Spleen (tissue), 11 donors: ENCODE measurements at regions not wholly inside any gene's neighbourhood (a gene's known extent, or its start where the extent isn't known, plus 50 kb on each side); places are given as distances from the start of the nearest gene placed in this dataset.

ENCODE experiments used
- DNase-seq: peaks from one replicate; pipeline ENCODE4 v3.0.0-alpha.2; 2020
- H3K27ac ChIP-seq, 8 donors: fragments of 200-600 bp; sonication (generic) in 7 of 8; 1 replicate in 4 of 8; 2 replicates in 4 of 8; pipeline versions ENCODE4 v1.5.0 to v1.8.0; 2016 to 2021; ENCODE audit warnings: inconsistent platforms in 4 of 8, mild to moderate bottlenecking in 4 of 8, moderate library complexity in 1 of 8
- H3K27me3 ChIP-seq, 7 donors: fragments of 200-600 bp; sonication (generic) in 6 of 7; replicated peaks in 1 of 7; 1 replicate in 4 of 7; 2 replicates in 3 of 7; pipeline versions ENCODE4 v1.5.0 to v1.8.0; 2016 to 2021; ENCODE audit warnings: inconsistent platforms in 3 of 7, mild to moderate bottlenecking in 1 of 7
- H3K36me3 ChIP-seq, 6 donors: fragments of 200-600 bp; sonication (generic) in 5 of 6; 1 replicate in 4 of 6; 2 replicates in 2 of 6; pipeline versions ENCODE4 v1.5.0 to v1.8.0; 2016 to 2021; ENCODE audit warnings: inconsistent platforms in 2 of 6
- H3K4me1 ChIP-seq, 6 donors: fragments of 200-600 bp; sonication (generic) in 5 of 6; 1 replicate in 3 of 6; 2 replicates in 3 of 6; pipeline versions ENCODE4 v1.5.0 to v1.8.0; 2016 to 2021; ENCODE audit warnings: inconsistent platforms in 3 of 6
- H3K4me3 ChIP-seq, 8 donors: fragments of 200-600 bp; sonication (generic) in 7 of 8; 1 replicate in 4 of 8; 2 replicates in 4 of 8; pipeline versions ENCODE4 v1.5.0 to v1.8.0; 2016 to 2021; ENCODE audit warnings: inconsistent platforms in 4 of 8, mild to moderate bottlenecking in 4 of 8, moderate library complexity in 2 of 8
- H3K9me3 ChIP-seq, 8 donors: fragments of 200-600 bp; sonication (generic) in 7 of 8; 1 replicate in 4 of 8; 2 replicates in 4 of 8; pipeline versions ENCODE4 v1.5.0 to v1.8.0; 2016 to 2021; ENCODE audit warnings: inconsistent platforms in 4 of 8
- POLR2A ChIP-seq, 3 donors: fragments of 450-650 bp; IDR thresholded peaks; one replicate each; pipeline ENCODE4 v1.5.1; 2017; ENCODE audit warnings: antibody characterized with exemption in 3 of 3, mild to moderate bottlenecking in 1 of 3
- POLR2AphosphoS5 ChIP-seq, 3 donors: sonication (generic); formaldehyde crosslinking; IDR thresholded peaks; one replicate each; pipeline ENCODE4 v1.5.1; 2017; ENCODE audit warnings: antibody characterized with exemption in 3 of 3
- WGBS, 5 donors: extraction: QIAGEN DNeasy Blood & Tissue Kit in 3 of 5; methylation state at CpG; one replicate each; pipeline versions ENCODE4 v1.1.5 to v1.1.7; 2013 to 2018; 5-methylcytosine and 5-hydroxymethylcytosine counted together
- intact Hi-C: fragments of 100-400 bp; cut with DNase I; formaldehyde crosslinking; loops from one replicate; pipeline ENCODE4 v1.15.0; 2023; ENCODE audit warnings: low total_unique reads
- TF ChIP-seq, protein P1 (sequence below), 11 experiments: fragments of 200-600 bp in 7 of 11; fragments of 450-650 bp in 4 of 11; sonication (generic) in 4 of 11; IDR thresholded peaks in 8 of 11; conservative IDR thresholded peaks in 3 of 11; 1 replicate in 7 of 11; 2 replicates in 4 of 11; pipeline versions ENCODE4 v1.4.0 to v1.8.0; 2016 to 2021; ENCODE audit warnings: antibody characterized with exemption in 11 of 11, inconsistent platforms in 4 of 11, mild to moderate bottlenecking in 1 of 11
- donor health status: healthy with polysubstance abuse.
- donor health status: DM: no; HTN: no; CAD: no; lungs with moderate emphysema.
- donor health status: DM: no; HTN: no; CAD: no.
- donor health status: Bipolar disorder and iron deficiency.
- donor health status: healthy.
- donor health status: DM: no; HTN: no; CAD: no.
- donor health status: DM: yes; HTN: yes; CAD: no.

DNA sequence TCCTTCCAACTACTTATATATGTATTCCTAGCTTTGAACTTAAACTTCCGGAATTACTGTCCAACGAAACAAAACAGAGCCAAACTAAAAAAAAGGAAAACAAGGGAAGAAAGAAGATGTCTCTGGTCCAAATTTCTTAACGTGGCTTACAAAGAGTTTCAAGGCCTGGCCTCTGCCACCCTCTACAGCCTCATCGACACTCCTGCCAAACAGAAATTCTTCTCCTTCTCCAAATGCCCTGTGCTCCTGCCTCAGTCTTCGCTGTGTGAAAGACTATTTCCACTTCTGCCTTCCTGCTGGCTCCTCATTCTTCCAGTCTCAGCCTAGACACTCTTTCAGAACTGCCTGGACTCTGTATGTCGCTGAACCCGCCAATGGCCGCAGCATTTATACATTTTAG lies 249.2 kb downstream of the TXNL1 start:
- Histone ChIP-seq H3K4me1 (no peaks in the 10 kb centered on the region), H3K4me3 (no peak overlapping the region), H3K27me3 (no peaks in the 10 kb centered on the region), H3K9me3 (no peaks in the 10 kb centered on the region), H3K27ac (no peak overlapping the region), H3K36me3 (no peaks in the 10 kb centered on the region)
- no peak for DNase-seq
- intact Hi-C loops: no loop called here
- TF ChIP-seq POLR2AphosphoS5 (IDR thresholded peaks at IDR 0.05): no peak
- no peak for TF ChIP-seq POLR2A (IDR thresholded peaks at IDR 0.05)
- TF ChIP-seq, protein P1, sequence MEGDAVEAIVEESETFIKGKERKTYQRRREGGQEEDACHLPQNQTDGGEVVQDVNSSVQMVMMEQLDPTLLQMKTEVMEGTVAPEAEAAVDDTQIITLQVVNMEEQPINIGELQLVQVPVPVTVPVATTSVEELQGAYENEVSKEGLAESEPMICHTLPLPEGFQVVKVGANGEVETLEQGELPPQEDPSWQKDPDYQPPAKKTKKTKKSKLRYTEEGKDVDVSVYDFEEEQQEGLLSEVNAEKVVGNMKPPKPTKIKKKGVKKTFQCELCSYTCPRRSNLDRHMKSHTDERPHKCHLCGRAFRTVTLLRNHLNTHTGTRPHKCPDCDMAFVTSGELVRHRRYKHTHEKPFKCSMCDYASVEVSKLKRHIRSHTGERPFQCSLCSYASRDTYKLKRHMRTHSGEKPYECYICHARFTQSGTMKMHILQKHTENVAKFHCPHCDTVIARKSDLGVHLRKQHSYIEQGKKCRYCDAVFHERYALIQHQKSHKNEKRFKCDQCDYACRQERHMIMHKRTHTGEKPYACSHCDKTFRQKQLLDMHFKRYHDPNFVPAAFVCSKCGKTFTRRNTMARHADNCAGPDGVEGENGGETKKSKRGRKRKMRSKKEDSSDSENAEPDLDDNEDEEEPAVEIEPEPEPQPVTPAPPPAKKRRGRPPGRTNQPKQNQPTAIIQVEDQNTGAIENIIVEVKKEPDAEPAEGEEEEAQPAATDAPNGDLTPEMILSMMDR (IDR thresholded peaks at IDR 0.05 in 8 of 11, conservative IDR thresholded peaks at IDR 0.05 in 3 of 11): no peak
- whole genome bisulfite sequencing, 5 donors: 70 to 87% (median 79%) methylated on average over 8 of the region's 8 CpGs

DNA sequence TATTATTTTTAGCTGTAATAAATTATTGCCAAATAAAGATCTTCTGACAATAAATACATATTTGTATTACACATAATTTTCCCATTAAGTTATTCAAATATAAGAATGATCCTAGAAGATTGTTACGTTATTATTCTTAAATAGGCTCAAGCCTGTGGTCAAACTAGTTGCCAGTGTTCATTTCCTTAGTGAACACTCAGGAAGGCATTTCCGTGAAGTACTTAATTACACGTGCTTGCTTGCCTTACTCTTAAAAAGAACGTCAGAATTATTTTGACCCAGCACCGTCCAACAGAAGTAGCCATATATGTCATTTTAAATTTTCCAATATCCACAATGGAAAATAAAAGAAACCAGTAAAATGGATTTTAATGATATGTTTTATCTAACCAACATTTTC lies 249.8 kb downstream of the TXNL1 start:
- H3K4me3 ChIP-seq: no peak overlapping the region
- intact Hi-C loops: no loop called here
- H3K4me1 ChIP-seq: no peaks in the 10 kb centered on the region
- H3K27ac ChIP-seq: no peak overlapping the region
- no peak for DNase-seq
- no peaks in the 10 kb centered on the region for H3K9me3 ChIP-seq
- WGBS, 5 donors: 31 to 47% (median 37%) methylated on average over 5 of the region's 5 CpGs
- H3K36me3 ChIP-seq: no peaks in the 10 kb centered on the region
- H3K27me3 ChIP-seq: no peaks in the 10 kb centered on the region
- TF ChIP-seq, protein P1 (IDR thresholded peaks at IDR 0.05 in 8 of 11, conservative IDR thresholded peaks at IDR 0.05 in 3 of 11): no peak
- TF ChIP-seq POLR2A (IDR thresholded peaks at IDR 0.05): no peak
- no peak for TF ChIP-seq POLR2AphosphoS5 (IDR thresholded peaks at IDR 0.05)

DNA sequence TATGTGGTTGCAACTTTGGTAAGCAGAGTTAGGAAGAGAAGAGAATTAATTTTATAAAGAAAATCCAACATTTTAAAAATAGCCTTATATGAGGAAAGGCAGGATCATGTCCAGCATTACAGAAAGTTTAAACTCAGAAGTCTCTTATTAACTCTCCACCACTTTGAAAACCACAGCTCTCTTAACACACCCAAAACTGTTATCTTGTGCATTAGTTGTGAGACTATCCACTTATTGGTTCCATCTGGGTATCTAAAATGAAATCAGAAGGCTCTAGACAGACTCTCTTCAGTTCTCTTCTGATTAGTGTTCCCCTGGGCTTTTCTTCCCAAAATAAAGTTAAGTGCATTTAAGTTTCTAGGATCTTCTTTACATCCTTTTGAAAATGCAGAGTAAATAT lies 251.5 kb downstream of the TXNL1 start:
- intact Hi-C loops: no loop called here
- Histone ChIP-seq H3K4me3 (no peak overlapping the region), H3K36me3 (no peaks in the 10 kb centered on the region), H3K9me3 (no peaks in the 10 kb centered on the region), H3K27me3 (no peaks in the 10 kb centered on the region), H3K4me1 (no peaks in the 10 kb centered on the region), H3K27ac (no peak overlapping the region)
- DNase-seq: no peak
- TF ChIP-seq POLR2A (IDR thresholded peaks at IDR 0.05) (no peak), POLR2AphosphoS5 (IDR thresholded peaks at IDR 0.05) (no peak)
- TF ChIP-seq, protein P1 (IDR thresholded peaks at IDR 0.05 in 8 of 11, conservative IDR thresholded peaks at IDR 0.05 in 3 of 11): no peak

DNA sequence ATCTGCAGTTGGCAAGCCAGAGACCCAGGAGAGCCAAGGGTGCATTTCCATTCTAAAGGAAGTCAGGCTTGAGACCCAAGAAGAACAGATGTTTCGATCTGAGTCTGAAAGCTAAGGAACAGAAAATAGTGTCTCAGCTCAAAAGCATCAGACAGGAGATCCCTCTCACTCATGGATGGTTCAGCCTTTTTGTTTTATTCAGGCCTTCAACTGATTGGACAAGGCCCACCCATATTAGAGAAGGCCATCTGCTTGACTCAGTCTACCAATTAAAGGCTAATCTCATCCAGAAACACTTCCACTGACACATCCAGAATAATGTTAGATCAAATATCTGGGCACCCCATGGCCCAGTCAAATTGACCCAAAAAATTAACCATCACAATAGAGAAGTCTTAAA lies 255.0 kb downstream of the TXNL1 start:
- 81 to 94% (median 90%) methylated on average over 1 of the region's 1 CpG for WGBS, 5 donors
- H3K9me3 ChIP-seq: no peaks in the 10 kb centered on the region
- no peak overlapping the region for H3K27ac ChIP-seq
- no peak for DNase-seq
- H3K4me3 ChIP-seq: no peak overlapping the region
- peaks cover 0 to 5% (median 0%) of the 10 kb centered on the region in 6 donors for H3K4me1 ChIP-seq
- no peaks in the 10 kb centered on the region for H3K36me3 ChIP-seq
- TF ChIP-seq POLR2AphosphoS5 (IDR thresholded peaks at IDR 0.05) (no peak), POLR2A (IDR thresholded peaks at IDR 0.05) (no peak)
- TF ChIP-seq, protein P1 (IDR thresholded peaks at IDR 0.05 in 8 of 11, conservative IDR thresholded peaks at IDR 0.05 in 3 of 11): no peak
- H3K27me3 ChIP-seq: no peaks in the 10 kb centered on the region
- intact Hi-C loops: no loop called here
